Renal cortical epithelial cell (primary cell): ENCODE measurements at regions not wholly inside any gene's neighbourhood (a gene's known extent, or its start where the extent isn't known, plus 50 kb on each side); places are given as distances from the start of the nearest gene placed in this dataset.
"Not testable (repeated sequence)": the region's sequence is repeated elsewhere in the genome, so short reads cannot be mapped to it uniquely, and the experiment has no call there.

Experiments
- DNase-seq: peaks from one replicate; pipeline ENCODE4 v3.0.0-alpha.2; 2011; ENCODE audit warnings: low read depth

DNA sequence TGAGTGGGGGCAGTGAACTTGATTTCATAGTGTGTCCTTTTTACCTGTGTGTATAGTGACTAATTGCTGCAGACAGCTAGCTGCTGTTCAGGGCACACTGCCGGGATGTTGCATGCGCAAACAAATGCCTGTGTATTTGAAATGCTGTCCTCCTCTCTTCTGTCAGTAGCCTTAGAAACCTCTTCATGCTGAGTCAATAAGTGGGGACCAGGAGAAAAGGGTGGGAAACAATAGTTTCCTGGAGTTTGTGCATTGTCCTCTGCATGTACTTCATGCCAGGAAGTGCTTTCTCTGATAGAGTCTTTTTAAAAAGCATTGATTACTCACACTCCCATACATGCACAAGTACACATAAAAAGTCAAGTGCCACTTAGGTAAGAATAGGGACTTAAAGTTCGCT, 1183.7 kb upstream of the CELF2 start:
- no peak for DNase-seq

DNA sequence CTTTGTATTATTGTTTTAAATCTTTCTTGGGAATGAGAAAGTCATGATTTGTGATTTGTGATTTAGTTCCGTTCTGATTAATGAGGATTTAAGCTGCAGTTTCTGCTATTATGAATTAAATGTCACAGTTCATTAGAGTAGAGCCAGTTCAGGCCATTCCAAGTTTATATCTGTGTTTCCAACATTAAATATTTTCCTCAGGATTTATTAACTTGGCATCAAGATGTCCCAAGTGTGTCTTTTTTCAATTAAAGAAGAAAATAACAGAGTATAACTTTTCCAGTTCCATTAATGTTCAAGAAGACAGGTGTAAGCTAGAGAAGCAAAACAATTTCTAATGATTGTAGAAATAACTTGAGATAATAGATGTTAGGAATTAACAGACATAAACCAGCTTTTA, 1183.2 kb upstream of the CELF2 start:
- no peak for DNase-seq

DNA sequence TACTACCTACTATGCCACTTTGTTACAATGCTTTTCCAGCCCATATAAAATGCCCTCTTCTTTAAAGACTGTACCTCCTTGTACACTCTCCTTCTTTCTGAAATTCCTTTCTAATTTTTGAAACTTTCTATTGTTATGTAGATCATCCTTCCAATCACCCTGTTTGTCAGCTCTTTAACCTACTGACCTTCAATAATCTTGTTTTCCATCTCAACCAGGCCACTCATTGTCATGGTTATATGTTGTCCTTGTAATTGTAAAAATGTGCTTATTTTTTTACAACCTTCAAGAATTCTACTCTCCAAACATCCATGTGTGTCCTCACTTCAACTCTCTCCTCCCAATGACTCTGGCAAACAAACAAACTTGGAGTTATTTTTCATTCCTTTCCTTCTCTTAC, 1172.6 kb upstream of the CELF2 start:
- DNase-seq: no peak

DNA sequence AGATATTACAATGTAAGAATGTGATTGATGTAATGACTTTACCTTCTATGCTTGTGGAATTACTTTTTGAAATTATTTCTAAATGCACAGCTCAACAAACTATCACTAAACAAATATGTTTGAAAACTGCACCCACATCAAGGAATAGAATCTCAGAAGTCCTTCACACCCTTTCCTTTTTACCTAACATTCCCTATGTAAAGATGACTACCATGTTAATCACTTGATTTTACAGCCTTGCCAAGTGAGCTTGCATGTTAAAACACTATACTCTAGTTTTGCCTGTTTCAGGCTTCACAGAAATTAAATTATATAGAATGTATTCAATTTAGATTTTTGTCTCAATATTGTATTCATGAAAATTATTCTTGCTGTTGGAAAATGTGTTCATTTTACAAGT, 1169.4 kb upstream of the CELF2 start:
- no peak for DNase-seq

DNA sequence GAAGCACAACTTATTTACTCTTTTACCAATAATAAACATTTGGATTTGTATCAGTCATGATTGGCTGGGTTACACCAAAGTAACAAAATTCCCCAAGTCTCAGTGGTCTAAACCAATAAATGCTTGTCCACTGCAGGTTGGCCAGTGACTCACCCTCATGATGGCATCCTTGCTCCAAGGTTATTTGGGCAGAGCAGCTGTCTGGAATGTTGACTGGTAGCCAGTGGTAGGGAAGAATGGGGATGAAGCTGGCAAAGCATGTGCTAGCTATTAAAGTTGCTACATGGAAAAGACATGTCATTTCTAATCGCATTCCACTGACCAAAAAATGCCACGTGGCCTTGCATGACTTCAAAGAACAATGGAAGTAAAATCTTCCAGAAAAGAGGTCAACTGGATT, 1168.7 kb upstream of the CELF2 start:
- DNase-seq: no peak

DNA sequence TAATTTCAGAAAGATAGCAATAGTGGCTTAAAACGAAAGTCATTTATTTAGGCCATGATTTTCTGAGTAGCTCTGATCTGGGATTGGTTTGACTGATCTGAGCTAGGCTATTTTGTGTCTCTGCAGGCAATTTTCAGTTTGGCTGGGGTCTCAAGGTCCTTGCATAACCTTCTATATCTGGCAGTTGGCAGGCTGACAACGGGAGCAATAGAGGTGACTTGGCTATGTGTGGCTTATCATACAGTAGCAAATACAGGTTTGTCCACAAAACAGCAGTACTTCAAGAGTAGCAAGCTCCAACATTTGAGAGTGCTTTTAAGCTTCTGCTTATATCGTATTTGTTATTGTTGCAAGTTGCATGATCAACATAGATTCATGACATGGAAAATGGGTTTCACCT, 1167.3 kb upstream of the CELF2 start:
- DNase-seq: no peak

DNA sequence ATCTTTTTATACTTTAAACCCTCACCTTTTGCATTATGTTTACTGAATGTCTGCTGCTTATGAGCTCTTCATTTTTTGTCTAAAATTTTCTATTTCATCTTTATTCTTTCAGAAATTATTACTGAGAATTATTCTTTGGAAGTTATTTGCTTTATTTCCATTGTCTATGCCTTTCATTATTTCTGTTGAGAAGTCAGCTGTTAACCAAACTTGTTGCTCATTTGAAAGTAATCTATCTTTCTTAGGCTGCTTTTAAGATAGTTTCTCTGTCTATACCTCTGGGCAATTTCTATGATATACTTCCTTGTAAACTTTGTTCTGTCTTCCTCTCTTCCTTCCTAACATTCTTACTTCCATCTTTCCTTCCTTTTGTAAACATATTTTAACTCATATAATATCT, 1165.9 kb upstream of the CELF2 start:
- no peak for DNase-seq

DNA sequence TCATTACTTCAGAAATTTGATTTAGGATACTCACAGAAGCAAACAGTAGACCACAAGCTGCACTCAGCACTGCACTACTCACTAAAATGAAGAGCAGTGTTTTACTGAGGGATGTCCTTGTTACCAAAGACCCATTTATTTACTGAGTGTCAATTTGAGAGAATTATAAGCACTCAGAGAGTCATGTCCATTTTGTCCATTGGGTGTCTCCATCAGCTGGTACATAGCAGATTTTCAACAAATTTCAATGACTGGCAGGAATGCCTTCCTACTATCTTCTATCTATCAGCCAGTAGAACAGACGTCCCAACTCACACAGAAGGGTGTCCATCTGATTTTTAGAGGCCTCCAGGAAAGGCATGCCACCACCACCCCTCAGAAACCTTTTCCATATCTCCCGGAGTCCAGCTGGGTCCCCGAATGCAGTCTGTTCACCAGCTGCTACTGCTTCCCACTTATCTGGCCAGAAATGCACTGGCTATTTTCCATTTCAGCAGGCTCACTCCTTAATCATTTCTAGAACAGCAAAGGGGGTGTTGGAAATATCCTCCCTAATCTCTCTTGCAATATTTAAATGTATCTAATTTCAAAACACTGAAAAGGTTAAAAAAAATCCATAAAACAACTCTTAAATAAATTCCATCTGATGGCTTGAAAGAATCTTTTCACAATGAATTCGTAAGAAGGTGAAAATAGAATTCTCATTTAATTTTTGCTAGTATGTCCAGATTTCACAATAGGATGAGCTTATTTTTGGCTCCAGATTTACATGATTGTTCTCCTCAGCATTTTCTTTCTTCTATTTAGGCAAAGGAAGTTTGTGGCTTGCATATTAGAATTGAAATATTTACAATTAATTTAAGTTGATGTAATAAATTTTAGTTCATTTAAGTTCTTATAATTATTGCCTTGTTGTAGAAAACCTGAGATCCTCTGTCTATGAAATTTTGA, 1164.0 kb upstream of the CELF2 start:
- DNase-seq: no peak

DNA sequence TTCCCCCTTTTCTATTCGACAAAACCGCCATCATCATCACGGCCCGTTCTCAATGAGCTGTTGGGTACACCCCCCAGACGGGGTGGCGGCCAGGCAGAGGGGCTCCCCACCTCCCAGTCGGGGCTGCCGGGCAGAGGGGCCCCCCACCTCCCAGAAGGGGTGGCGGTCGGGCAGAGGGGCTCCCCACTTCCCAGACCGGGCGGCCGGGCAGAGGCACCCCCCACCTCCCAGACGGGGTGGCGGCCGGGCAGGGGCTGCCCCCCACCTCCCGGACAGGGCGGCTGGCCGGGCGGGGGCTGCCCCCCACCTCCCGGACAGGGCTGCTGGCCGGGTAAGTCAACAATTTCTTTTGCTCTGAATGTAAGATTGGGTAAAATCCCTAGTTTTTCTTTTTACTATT, 1162.2 kb upstream of the CELF2 start:
- not testable (repeated sequence) for DNase-seq

DNA sequence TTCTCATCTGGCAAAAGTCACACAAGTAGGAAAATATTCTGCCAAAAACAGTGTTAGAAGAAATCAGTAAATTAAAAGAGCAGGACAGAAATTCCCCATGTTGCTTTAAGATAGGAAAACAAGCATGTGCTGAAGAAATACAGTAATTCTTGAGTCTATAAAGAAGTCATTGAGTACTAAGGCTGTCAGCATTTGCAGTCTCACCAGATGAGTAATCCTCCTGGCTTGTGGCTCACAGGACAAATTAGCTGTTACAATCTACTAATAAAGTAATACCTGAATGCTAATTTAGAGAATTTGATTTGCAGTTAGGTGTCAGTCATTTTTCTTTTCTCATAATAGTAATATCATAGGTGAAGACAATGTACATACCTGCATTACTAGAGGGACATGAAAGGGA, 1158.9 kb upstream of the CELF2 start:
- peak; percentile 28 for DNase-seq

DNA sequence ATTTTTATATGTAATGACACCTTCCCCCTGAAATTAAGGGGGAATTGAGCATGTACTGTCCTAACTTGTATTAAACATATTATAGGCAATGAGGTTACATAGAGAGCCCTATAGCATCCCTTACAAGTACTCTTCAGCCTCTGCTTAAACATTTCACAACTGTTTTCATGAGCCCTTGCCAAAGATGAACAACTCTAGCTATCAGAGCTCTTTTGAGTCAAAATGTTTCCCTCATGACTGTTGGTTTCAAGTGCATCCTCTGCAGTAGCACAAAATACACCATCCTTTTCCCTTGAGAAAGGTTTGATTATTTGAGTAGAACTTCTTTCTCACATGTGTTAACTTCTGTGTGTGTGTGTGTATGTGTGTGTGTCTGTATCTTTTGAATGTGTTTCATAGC, 1157.6 kb upstream of the CELF2 start:
- no peak for DNase-seq

DNA sequence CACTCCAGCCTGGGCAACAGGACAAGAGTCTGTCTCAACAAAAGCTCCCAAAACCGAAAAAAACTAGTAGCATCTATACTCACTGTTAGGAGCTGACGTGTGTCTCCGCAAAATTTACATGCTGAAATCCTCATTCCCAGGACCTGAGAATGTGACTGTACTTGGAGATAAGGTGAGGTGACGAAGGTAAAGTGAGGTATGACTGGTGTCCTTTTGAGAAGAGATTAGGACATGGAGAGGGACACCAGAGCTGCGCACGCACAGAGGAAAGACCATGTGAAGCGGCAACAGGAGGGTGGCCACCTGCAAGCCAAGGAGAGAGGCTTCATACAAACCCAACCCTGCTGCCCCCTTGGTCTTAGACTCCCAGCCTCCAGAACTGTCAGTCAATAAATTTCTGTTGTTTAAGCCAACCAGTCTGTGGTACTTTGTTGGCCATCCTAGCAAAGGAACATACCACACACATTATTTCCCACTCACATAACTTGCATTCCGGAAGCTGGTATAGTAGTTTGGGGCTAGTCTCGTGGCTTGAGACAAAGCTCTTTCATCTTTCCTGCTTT, 1154.0 kb upstream of the CELF2 start:
- no peak for DNase-seq

DNA sequence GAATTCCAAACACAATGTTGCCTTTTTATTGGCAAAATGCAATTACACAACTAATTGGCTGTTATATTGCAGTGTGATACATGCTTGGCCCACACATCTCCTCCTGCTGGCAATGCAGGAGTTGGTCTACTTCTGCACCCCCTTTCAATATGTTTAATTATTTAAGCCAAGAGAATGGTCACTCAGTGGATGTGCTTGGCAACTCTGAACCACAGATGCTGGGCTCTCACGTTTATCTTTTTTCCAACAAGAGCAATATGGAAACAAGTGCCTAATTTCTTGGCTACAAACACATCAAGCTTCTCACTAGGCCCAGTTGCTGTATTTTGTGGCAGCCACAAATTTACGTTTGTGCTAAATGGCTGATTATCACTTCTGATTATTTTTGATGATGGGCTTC, 1149.2 kb upstream of the CELF2 start:
- DNase-seq: no peak

DNA sequence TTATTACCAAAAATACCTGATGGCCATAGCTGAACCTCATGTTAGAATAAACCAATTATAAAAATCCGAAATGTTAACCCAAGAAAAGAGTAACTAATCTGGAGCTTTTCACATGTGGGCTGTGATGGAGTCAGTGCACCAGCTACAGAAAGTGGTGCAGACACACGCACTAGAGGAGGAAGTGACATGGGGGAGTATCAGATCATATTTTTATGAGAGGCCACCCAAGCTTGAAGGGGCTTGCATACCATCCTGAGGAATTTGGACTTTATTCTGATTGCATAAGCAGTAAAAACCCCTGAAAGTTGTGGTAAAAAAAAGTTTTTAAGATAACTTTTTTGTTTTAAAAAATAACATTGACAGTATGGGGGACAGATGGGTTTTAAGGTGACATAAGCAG, 1148.5 kb upstream of the CELF2 start:
- no peak for DNase-seq

DNA sequence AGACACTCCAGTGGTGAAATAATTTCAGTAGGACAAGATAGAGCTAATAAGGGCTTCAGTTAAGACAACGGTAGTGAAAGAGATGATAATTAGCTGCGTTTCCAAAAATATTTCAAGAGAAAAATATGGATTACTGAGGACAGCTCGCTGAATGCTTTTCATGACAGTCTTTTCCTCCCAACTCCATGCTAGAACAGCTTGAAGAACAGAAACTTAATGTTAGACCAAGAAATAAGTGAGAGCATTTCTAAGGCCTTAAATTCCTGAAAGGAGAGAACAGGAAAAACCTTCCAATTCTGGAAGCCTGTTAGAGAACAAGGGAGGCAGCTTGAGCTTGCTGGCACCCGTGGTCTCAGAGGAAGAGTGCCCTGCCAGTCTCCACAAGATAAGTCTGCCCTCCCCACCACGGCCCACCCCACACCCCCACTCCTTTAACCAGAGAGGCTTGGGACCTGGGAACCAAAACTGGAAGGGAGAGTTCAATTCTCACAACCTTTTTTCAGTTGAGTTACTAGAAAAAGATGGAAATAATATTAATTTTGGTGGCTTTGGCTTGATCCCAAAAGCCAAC, 1148.0 kb upstream of the CELF2 start:
- DNase-seq: no peak

DNA sequence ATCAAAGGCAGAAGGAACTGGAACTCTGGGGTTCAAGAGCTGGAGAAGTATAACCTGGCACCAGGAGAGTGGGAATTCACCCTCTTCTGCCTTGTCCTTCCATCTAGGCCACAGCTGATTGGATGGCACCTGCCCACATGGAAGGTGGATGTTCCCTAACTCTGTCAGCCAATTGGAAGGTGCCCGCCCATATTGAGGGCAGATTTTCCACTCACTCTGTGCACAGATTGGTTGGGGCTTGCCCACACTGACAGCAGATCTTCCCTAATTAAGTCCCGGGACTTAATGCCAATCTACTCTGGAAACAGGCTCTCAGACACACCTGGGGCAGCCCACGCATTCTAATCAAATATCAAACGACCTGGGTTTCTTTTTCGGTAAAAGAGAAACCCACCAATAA, 1142.3 kb upstream of the CELF2 start:
- no peak for DNase-seq

DNA sequence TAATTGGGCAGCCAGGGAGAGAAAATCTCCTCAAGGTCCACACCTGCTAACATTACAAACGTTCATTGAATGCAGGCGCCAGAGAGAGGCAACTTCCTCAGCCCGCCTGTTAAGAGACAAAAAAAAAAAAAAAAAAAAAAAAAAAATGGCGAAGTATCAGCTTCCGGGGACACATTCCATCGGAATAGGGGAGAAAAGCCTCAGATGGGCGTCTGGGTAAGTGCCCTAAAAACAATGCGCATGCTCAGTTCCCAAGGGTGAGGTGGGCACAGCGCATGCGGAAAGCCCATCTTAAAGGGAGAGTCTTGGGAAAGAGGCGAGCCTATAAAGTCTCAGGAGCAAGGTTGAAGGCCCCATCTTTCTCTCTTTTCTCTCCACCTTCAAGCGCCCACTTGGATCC, 1139.7 kb upstream of the CELF2 start:
- DNase-seq: no peak

DNA sequence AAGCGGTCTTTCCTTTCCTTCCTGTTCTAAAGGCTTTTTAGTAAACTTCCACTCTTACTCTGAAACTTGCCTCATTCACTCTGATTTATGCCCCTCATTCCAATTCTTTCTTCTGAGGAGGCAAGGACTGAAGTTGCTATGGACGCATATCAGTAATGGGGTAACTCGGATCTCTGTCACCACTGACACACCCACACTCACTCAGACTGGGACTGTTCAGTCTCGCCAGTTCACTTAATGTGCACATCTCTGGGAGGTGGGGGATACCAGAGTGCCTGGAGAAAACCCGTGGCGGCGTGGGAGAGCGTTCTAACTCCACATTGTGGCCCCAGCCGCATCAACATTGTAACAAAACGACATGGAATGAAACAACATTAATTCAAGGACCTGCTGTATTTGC, 1139.3 kb upstream of the CELF2 start:
- no peak for DNase-seq

DNA sequence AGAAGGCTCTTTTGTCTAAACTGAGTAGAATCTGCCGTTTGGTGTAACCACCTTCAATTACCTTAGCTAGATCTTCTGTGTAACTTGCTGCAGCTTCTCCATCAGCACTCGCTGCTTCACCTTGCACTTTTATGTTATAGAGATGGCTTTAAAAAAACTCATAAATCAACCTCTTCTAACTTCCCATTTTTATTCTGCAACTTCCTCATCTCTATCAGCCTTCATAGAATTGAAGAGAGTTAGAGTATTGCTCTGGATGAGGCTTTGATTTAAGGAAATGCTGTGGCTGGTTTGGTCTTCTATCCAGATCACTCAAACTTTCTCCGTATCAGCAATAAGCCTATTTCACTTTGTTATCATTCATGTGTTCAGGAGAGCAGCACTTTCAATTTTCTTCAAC, 1131.9 kb upstream of the CELF2 start:
- DNase-seq: no peak

DNA sequence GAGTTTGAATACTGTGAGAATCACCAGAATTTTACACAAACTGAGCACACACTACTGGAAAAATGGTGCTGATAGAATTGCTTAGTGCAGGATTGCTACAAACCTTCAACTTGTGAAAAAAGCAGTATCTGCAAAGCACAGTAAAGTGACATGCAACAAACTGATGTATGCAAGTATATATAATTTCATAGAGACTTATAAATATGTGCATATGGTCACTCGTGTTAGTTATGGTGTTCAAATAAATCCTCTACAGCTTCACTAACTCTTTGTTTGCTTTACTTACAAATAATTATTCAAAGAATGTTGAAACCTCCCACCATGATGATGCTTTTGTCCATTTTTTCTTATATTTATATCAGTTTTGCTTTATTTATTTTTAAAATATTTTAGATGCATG, 1130.9 kb upstream of the CELF2 start:
- no peak for DNase-seq

DNA sequence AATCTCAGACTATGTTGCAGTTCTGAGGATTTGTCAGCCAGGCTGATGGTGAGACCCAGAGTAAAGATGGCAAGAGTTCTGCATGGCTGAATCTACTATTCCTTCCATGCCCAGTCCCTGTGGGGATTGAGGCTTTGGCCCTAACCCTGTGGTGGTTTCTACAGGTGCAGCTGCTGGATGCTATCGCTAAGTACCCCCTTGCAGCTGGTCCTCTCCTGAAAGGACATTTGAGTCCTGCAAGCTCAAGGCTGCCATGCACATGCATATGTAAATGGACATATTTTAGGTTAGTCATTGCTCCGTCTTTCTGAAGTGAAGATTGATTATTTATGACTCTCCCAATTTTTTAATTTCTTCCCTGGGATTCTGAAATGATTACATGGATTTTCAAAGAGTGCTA, 1122.2 kb upstream of the CELF2 start:
- DNase-seq: no peak

DNA sequence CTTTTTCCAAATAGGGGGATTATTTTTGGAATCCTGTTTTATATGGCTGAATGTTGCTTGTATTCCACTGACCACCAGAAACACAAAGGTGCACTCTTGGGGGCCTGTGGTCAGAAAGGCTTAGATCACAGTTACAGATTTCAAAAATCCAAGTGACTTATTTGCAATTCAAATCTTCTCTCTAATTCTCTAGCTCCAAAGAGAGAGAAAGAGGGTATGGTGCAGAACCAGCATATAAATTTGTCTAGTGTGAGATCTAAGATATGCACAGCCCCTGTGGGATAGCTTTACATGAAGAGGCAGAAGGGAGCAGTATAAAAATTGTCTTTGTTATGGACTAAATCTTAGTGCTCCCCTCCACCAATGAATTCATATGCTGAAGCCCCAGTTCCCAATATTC, 1121.7 kb upstream of the CELF2 start:
- no peak for DNase-seq

DNA sequence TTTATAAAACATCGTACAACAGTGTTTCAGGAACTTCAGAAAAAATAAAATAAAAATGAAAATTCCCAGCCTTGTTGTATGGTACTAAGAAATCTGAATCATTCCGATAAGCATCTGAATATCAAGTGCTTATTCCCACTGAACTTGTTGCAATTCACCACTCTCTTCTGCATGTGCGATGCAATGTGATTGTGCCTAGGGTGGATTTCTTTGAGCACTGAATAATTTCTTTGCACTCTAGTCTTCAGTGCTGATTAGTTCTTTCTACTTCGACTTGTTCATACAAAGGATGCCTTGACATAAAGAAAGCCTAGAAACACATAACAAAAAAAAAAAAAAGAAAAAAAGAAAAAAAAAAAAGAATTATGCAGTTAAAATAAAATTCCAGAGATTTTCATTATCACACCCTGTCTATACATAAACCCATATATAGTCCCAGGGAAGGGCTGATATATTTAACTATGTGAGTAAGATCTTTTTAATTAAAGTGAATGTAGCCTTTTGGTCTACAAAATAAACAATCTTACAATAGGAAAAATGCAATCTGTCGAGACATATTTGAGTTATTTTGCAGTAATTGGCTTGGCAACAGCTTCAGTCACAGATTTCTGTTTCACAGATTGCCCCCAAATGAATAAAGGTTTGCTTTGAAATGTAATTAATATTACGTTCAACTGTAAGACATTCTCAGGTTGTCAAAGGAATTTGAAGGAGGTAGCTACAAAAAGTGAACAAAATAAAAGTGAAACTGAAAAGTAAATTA, 1118.9 kb upstream of the CELF2 start:
- DNase-seq: no peak
